GM18861 (cell line): ENCODE measurements at regions not wholly inside any gene's neighbourhood (a gene's known extent, or its start where the extent isn't known, plus 50 kb on each side); places are given as distances from the start of the nearest gene placed in this dataset.
"Not testable (repeated sequence)": the region's sequence is repeated elsewhere in the genome, so short reads cannot be mapped to it uniquely, and the experiment has no call there.

ENCODE experiments used
- ATAC-seq: cut with Tn5 transposase; IDR thresholded peaks from one replicate; pipeline ENCODE4 v1.9.1; 2021; ENCODE audit not compliant: unreplicated experiment

- ATAC-seq = no peak
These were observed 751.5 kb downstream of the EPHA7 start for GRCh38 chr6:92667843-92668242.

- no peak for ATAC-seq
These were observed 770.8 kb downstream of the EPHA7 start for GRCh38 chr6:92648364-92649086.

- ATAC-seq = no peak
These were observed 771.7 kb downstream of the EPHA7 start for GRCh38 chr6:92647630-92648029.

- not testable (repeated sequence) for ATAC-seq
These were observed 775.1 kb downstream of the EPHA7 start for GRCh38 chr6:92644104-92644791.

GRCh38 chr6:92635553-92636153 lies 783.7 kb downstream of the EPHA7 start:
- ATAC-seq = no peak

GRCh38 chr6:92634561-92634960 lies 784.8 kb downstream of the EPHA7 start:
- no peak for ATAC-seq

GRCh38 chr6:92623431-92623830 lies 795.9 kb downstream of the EPHA7 start:
- no peak for ATAC-seq

- ATAC-seq = no peak
These were observed 801.6 kb downstream of the EPHA7 start for GRCh38 chr6:92617721-92618120.

- no peak for ATAC-seq
These were observed 810.6 kb downstream of the EPHA7 start for GRCh38 chr6:92608751-92609150.

- ATAC-seq = no peak
These were observed 826.2 kb downstream of the EPHA7 start for GRCh38 chr6:92593201-92593600.

- ATAC-seq = no peak
These were observed 829.4 kb downstream of the EPHA7 start for GRCh38 chr6:92589996-92590395.

GRCh38 chr6:92588148-92588547 lies 831.2 kb downstream of the EPHA7 start:
- no peak for ATAC-seq

- ATAC-seq = no peak
These were observed 831.8 kb downstream of the EPHA7 start for GRCh38 chr6:92587525-92587924.

- no peak for ATAC-seq
These were observed 833.0 kb downstream of the EPHA7 start for GRCh38 chr6:92586236-92586977.

GRCh38 chr6:92582211-92582610 lies 837.1 kb downstream of the EPHA7 start:
- no peak for ATAC-seq

- ATAC-seq = no peak
These were observed 842.2 kb downstream of the EPHA7 start for GRCh38 chr6:92577077-92577719.

- ATAC-seq = no peak
These were observed 850.8 kb downstream of the EPHA7 start for GRCh38 chr6:92568541-92568940.

GRCh38 chr6:92566632-92567031 lies 852.7 kb downstream of the EPHA7 start:
- ATAC-seq = no peak

GRCh38 chr6:92564376-92564775 lies 855.0 kb downstream of the EPHA7 start:
- ATAC-seq = no peak

- ATAC-seq = no peak
These were observed 859.7 kb downstream of the EPHA7 start for GRCh38 chr6:92559611-92560010.

GRCh38 chr6:92559003-92559402 lies 860.4 kb downstream of the EPHA7 start:
- no peak for ATAC-seq
